SK-N-SH (cell line): ENCODE measurements at regions not wholly inside any gene's neighbourhood (a gene's known extent, or its start where the extent isn't known, plus 50 kb on each side); places are given as distances from the start of the nearest gene placed in this dataset.

Source experiments
- RXRA ChIP-seq: IDR thresholded peaks from 2 replicates; pipeline ENCODE4 v1.4.0; 2012; ENCODE audit warnings: low read depth, mild to moderate bottlenecking, borderline replicate concordance
- TF ChIP-seq, protein P1 (sequence below): fragments of 200-600 bp; sonication (generic); IDR thresholded peaks from 2 replicates; pipeline ENCODE4 v1.6.1; 2017; ENCODE audit warnings: antibody characterized with exemption, mild to moderate bottlenecking, moderate library complexity

DNA sequence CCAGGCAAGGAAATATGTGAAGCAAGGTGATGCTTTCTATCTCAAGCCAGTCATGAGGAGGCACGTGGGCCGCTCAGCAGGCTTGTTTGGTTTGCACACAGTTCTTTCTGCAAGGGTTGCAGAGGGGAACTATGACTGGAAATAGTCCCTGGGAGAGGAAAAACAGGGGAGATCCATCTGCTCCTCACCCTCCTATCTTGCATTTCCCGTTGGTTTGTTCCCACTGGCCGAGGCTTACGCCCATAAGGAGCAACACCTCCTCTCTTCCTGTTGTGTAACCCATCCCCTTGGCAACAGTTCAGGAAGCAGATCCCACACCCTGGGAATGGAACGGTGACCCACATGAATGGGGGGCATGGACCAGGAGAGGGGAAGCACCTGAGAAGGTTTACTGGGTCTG is 72.1 kb upstream of the MAGI1 start:
- TF ChIP-seq, protein P1, sequence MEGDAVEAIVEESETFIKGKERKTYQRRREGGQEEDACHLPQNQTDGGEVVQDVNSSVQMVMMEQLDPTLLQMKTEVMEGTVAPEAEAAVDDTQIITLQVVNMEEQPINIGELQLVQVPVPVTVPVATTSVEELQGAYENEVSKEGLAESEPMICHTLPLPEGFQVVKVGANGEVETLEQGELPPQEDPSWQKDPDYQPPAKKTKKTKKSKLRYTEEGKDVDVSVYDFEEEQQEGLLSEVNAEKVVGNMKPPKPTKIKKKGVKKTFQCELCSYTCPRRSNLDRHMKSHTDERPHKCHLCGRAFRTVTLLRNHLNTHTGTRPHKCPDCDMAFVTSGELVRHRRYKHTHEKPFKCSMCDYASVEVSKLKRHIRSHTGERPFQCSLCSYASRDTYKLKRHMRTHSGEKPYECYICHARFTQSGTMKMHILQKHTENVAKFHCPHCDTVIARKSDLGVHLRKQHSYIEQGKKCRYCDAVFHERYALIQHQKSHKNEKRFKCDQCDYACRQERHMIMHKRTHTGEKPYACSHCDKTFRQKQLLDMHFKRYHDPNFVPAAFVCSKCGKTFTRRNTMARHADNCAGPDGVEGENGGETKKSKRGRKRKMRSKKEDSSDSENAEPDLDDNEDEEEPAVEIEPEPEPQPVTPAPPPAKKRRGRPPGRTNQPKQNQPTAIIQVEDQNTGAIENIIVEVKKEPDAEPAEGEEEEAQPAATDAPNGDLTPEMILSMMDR, result no peak
- no peak for TF ChIP-seq RXRA
